GM23338 (cell line): ENCODE measurements at regions not wholly inside any gene's neighbourhood (a gene's known extent, or its start where the extent isn't known, plus 50 kb on each side); places are given as distances from the start of the nearest gene placed in this dataset.

Experiments used
- ATAC-seq: fragments of 200-7000 bp; cut with Tn5 transposase; 3 replicates; pipeline ENCODE4 v1.9.1; 2020
- DNase-seq: peaks from one replicate; pipeline ENCODE4 v3.0.0-alpha.2; 2015; ENCODE audit warnings: low spot score
- H2AFZ ChIP-seq: fragments of 200-600 bp; sonication (generic); 2 replicates; pipeline ENCODE4 v1.8.0; 2016; ENCODE audit warnings: antibody characterized with exemption, mild to moderate bottlenecking, moderate library complexity
- H3F3A ChIP-seq: fragments of 200-600 bp; sonication (generic); replicated peaks from 2 replicates; pipeline ENCODE4 v1.8.0; 2017; ENCODE audit warnings: antibody characterized with exemption, mixed run types, low read depth
- H3K27ac ChIP-seq: fragments of 200-600 bp; sonication (generic); 2 replicates; pipeline ENCODE4 v1.6.1; 2016; ENCODE audit warnings: low read depth
- H3K27me3 ChIP-seq: fragments of 200-600 bp; sonication (generic); 2 replicates; pipeline ENCODE4 v1.8.0; 2016; ENCODE audit warnings: mild to moderate bottlenecking, mixed run types, moderate library complexity; ENCODE audit not compliant: insufficient read depth
- H3K36me3 ChIP-seq: fragments of 200-600 bp; sonication (generic); 2 replicates; pipeline ENCODE4 v1.8.0; 2016; ENCODE audit warnings: mild to moderate bottlenecking; ENCODE audit not compliant: insufficient read depth
- H3K4me1 ChIP-seq: fragments of 200-600 bp; sonication (generic); 2 replicates; pipeline ENCODE4 v1.8.0; 2016; ENCODE audit warnings: mild to moderate bottlenecking, moderate library complexity; ENCODE audit not compliant: insufficient read depth
- H3K4me2 ChIP-seq: fragments of 200-600 bp; sonication (generic); 2 replicates; pipeline ENCODE4 v1.7.1; 2017; ENCODE audit warnings: mixed run types
- H3K4me3 ChIP-seq: fragments of 200-600 bp; sonication (generic); 2 replicates; pipeline ENCODE4 v1.6.1; 2016; ENCODE audit warnings: mixed run types
- H3K79me2 ChIP-seq: fragments of 200-600 bp; sonication (generic); replicated peaks from 2 replicates; pipeline ENCODE4 v1.8.0; 2017; ENCODE audit warnings: mild to moderate bottlenecking; ENCODE audit not compliant: insufficient read depth
- H3K9me2 ChIP-seq: fragments of 200-600 bp; sonication (generic); 2 replicates; pipeline ENCODE4 v1.8.0; 2017; ENCODE audit not compliant: insufficient read depth
- H4K20me1 ChIP-seq: fragments of 200-600 bp; sonication (generic); replicated peaks from 2 replicates; pipeline ENCODE4 v1.8.0; 2017; ENCODE audit warnings: mild to moderate bottlenecking; ENCODE audit not compliant: insufficient read depth
- H3K27ac Mint-ChIP-seq: 2 replicates; pipeline ENCODE4 v1.8.0; 2020; ENCODE audit warnings: inconsistent platforms, mild to moderate bottlenecking, moderate library complexity, mixed read lengths
- H3K27me3 Mint-ChIP-seq: 3 replicates; pipeline ENCODE4 v1.8.0; 2022; ENCODE audit warnings: low read depth, mild to moderate bottlenecking, moderate library complexity, mixed read lengths, inconsistent platforms; ENCODE audit not compliant: insufficient read depth, poor library complexity
- H3K36me3 Mint-ChIP-seq: 3 replicates; pipeline ENCODE4 v1.8.0; 2021; ENCODE audit warnings: low read depth, mild to moderate bottlenecking, inconsistent platforms, moderate library complexity, mixed read lengths
- H3K4me1 Mint-ChIP-seq: 3 replicates; pipeline ENCODE4 v1.8.0; 2020; ENCODE audit warnings: mild to moderate bottlenecking, inconsistent platforms, mixed read lengths
- H3K4me3 Mint-ChIP-seq: 3 replicates; pipeline ENCODE4 v1.8.0; 2021; ENCODE audit warnings: moderate library complexity, mild to moderate bottlenecking, inconsistent platforms, mixed read lengths
- H3K9me3 Mint-ChIP-seq: 3 replicates; pipeline ENCODE4 v1.8.0; 2020; ENCODE audit warnings: moderate library complexity, mild to moderate bottlenecking, inconsistent platforms, mixed read lengths
- CREB1 ChIP-seq: fragments of 250-450 bp; sonication (Bioruptor Pico); IDR thresholded peaks from 2 replicates; pipeline ENCODE4 v1.5.0; 2020; ENCODE audit warnings: low read depth, mild to moderate bottlenecking, moderate library complexity
- EZH2 ChIP-seq: fragments of 200-600 bp; sonication (generic); IDR thresholded peaks from one replicate; pipeline ENCODE4 v1.8.0; 2017; ENCODE audit warnings: antibody characterized with exemption, mild to moderate bottlenecking, low read depth; ENCODE audit not compliant: unreplicated experiment
- EZH2phosphoT487 ChIP-seq: fragments of 200-600 bp; sonication (generic); IDR thresholded peaks from one replicate; pipeline ENCODE4 v1.8.1; 2018; ENCODE audit warnings: antibody characterized with exemption; ENCODE audit not compliant: unreplicated experiment
- JUNB ChIP-seq: IDR thresholded peaks from one replicate; pipeline ENCODE4 v1.6.1; 2016; ENCODE audit warnings: antibody characterized with exemption; ENCODE audit not compliant: unreplicated experiment
- NANOG ChIP-seq: IDR thresholded peaks from 2 replicates; pipeline ENCODE4 v1.6.1; 2016; ENCODE audit warnings: antibody characterized with exemption, borderline replicate concordance
- STAT1 ChIP-seq: IDR thresholded peaks from one replicate; pipeline ENCODE4 v1.6.1; 2016; ENCODE audit warnings: antibody characterized with exemption; ENCODE audit not compliant: unreplicated experiment
- ZNF114 ChIP-seq: fragments of 250-450 bp; sonication (Bioruptor Pico); IDR thresholded peaks from 2 replicates; pipeline ENCODE4 v1.5.0; 2020; ENCODE audit warnings: mild to moderate bottlenecking, moderate library complexity
- TF ChIP-seq, protein P1 (sequence below): IDR thresholded peaks from one replicate; pipeline ENCODE4 v1.6.1; 2018; ENCODE audit warnings: antibody characterized with exemption; ENCODE audit not compliant: unreplicated experiment
- TF ChIP-seq, protein P2 (sequence below): fragments of 250-450 bp; sonication (Bioruptor Pico); IDR thresholded peaks from 2 replicates; pipeline ENCODE4 v1.5.0; 2020; ENCODE audit warnings: mild to moderate bottlenecking, moderate library complexity
- TF ChIP-seq, protein P3 (sequence below), 2 experiments: fragments of 200-600 bp in 1 of 2; sonication (generic) in 1 of 2; conservative IDR thresholded peaks; 2 replicates each; pipeline versions ENCODE4 v1.5.1 to v1.6.1; 2016 to 2017; ENCODE audit warnings: antibody characterized with exemption in 2 of 2, low read depth in 2 of 2, mild to moderate bottlenecking in 2 of 2, moderate library complexity in 1 of 2

DNA sequence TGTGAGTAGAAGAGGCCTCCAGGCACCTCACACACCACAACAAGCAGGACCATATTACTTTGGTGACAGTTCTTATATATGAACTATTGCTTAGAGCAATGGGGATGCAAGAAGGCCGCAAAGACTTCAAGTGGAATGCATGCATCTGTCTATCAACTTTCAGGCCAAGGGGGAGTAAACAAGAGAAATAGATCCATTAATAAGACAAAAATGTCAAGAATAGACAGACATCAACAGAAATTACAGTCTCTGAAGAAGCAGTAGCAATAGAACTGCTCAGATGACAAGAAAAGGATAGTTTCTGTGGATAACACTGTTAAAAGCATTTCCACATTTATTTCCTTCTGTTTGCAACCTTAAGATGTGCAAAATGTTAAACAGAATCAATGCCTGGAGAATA, 1057.7 kb downstream of the UQCRFS1 start (continued):
- TF ChIP-seq, protein P1, sequence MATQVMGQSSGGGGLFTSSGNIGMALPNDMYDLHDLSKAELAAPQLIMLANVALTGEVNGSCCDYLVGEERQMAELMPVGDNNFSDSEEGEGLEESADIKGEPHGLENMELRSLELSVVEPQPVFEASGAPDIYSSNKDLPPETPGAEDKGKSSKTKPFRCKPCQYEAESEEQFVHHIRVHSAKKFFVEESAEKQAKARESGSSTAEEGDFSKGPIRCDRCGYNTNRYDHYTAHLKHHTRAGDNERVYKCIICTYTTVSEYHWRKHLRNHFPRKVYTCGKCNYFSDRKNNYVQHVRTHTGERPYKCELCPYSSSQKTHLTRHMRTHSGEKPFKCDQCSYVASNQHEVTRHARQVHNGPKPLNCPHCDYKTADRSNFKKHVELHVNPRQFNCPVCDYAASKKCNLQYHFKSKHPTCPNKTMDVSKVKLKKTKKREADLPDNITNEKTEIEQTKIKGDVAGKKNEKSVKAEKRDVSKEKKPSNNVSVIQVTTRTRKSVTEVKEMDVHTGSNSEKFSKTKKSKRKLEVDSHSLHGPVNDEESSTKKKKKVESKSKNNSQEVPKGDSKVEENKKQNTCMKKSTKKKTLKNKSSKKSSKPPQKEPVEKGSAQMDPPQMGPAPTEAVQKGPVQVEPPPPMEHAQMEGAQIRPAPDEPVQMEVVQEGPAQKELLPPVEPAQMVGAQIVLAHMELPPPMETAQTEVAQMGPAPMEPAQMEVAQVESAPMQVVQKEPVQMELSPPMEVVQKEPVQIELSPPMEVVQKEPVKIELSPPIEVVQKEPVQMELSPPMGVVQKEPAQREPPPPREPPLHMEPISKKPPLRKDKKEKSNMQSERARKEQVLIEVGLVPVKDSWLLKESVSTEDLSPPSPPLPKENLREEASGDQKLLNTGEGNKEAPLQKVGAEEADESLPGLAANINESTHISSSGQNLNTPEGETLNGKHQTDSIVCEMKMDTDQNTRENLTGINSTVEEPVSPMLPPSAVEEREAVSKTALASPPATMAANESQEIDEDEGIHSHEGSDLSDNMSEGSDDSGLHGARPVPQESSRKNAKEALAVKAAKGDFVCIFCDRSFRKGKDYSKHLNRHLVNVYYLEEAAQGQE: no peak

DNA sequence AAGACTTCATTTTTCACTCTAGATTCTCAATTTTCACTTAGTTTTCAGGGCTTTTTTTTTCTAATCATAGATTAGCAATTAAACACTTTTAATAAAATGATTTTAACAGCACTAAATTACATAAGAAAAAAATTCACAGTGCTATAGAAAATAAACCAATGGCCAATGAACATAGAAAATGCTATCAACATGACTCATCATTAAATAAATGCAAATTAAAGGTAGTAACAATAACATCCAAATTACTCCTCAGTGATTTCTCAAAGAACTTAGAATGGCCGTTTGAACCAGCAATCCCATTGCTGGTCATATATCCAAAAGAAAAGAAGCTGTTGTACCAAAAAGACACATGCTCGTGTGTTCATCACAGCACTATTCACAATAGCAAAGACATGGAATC, 1058.9 kb downstream of the UQCRFS1 start:
- DNase-seq (no peak), ATAC-seq (no peak)
- Histone ChIP-seq H3K4me2 (no peak overlapping the region), H3K79me2 (no peaks in the 10 kb centered on the region), H3K4me1 (no peaks in the 10 kb centered on the region; the same call in 1 of the 2 replicates), H3K4me3 (no peak overlapping the region), H3K9me2 (no peaks in the 10 kb centered on the region), H2AFZ (no peak overlapping the region), H3K36me3 (no peaks in the 10 kb centered on the region), H3K27ac (no peak overlapping the region), H3F3A (no peaks in the 10 kb centered on the region), H3K27me3 (no peaks in the 10 kb centered on the region), H4K20me1 (no peaks in the 10 kb centered on the region)
- no peaks in the 10 kb centered on the region; the same call in 2 of the 3 replicates for H3K36me3 Mint-ChIP-seq
- no peak overlapping the region for H3K4me3 Mint-ChIP-seq
- peaks cover 10% of the 10 kb centered on the region for H3K4me1 Mint-ChIP-seq
- no peaks in the 10 kb centered on the region; the same call in 1 of the 3 replicates for H3K9me3 Mint-ChIP-seq
- H3K27ac Mint-ChIP-seq: no peak overlapping the region
- peaks cover 3% of the 10 kb centered on the region for H3K27me3 Mint-ChIP-seq
- TF ChIP-seq ZNF114: no peak
- TF ChIP-seq JUNB: no peak
- TF ChIP-seq, protein P2, sequence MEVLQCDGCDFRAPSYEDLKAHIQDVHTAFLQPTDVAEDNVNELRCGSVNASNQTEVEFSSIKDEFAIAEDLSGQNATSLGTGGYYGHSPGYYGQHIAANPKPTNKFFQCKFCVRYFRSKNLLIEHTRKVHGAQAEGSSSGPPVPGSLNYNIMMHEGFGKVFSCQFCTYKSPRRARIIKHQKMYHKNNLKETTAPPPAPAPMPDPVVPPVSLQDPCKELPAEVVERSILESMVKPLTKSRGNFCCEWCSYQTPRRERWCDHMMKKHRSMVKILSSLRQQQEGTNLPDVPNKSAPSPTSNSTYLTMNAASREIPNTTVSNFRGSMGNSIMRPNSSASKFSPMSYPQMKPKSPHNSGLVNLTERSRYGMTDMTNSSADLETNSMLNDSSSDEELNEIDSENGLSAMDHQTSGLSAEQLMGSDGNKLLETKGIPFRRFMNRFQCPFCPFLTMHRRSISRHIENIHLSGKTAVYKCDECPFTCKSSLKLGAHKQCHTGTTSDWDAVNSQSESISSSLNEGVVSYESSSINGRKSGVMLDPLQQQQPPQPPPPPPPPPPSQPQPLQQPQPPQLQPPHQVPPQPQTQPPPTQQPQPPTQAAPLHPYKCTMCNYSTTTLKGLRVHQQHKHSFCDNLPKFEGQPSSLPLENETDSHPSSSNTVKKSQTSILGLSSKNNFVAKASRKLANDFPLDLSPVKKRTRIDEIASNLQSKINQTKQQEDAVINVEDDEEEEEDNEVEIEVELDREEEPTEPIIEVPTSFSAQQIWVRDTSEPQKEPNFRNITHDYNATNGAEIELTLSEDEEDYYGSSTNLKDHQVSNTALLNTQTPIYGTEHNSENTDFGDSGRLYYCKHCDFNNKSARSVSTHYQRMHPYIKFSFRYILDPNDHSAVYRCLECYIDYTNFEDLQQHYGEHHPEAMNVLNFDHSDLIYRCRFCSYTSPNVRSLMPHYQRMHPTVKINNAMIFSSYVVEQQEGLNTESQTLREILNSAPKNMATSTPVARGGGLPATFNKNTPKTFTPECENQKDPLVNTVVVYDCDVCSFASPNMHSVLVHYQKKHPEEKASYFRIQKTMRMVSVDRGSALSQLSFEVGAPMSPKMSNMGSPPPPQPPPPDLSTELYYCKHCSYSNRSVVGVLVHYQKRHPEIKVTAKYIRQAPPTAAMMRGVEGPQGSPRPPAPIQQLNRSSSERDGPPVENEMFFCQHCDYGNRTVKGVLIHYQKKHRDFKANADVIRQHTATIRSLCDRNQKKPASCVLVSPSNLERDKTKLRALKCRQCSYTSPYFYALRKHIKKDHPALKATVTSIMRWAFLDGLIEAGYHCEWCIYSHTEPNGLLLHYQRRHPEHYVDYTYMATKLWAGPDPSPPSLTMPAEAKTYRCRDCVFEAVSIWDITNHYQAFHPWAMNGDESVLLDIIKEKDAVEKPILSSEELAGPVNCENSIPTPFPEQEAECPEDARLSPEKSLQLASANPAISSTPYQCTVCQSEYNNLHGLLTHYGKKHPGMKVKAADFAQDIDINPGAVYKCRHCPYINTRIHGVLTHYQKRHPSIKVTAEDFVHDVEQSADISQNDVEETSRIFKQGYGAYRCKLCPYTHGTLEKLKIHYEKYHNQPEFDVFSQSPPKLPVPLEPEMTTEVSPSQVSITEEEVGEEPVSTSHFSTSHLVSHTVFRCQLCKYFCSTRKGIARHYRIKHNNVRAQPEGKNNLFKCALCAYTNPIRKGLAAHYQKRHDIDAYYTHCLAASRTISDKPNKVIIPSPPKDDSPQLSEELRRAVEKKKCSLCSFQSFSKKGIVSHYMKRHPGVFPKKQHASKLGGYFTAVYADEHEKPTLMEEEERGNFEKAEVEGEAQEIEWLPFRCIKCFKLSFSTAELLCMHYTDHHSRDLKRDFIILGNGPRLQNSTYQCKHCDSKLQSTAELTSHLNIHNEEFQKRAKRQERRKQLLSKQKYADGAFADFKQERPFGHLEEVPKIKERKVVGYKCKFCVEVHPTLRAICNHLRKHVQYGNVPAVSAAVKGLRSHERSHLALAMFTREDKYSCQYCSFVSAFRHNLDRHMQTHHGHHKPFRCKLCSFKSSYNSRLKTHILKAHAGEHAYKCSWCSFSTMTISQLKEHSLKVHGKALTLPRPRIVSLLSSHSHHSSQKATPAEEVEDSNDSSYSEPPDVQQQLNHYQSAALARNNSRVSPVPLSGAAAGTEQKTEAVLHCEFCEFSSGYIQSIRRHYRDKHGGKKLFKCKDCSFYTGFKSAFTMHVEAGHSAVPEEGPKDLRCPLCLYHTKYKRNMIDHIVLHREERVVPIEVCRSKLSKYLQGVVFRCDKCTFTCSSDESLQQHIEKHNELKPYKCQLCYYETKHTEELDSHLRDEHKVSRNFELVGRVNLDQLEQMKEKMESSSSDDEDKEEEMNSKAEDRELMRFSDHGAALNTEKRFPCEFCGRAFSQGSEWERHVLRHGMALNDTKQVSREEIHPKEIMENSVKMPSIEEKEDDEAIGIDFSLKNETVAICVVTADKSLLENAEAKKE (CRISPR knock-in tag): no peak
- TF ChIP-seq, protein P3, sequence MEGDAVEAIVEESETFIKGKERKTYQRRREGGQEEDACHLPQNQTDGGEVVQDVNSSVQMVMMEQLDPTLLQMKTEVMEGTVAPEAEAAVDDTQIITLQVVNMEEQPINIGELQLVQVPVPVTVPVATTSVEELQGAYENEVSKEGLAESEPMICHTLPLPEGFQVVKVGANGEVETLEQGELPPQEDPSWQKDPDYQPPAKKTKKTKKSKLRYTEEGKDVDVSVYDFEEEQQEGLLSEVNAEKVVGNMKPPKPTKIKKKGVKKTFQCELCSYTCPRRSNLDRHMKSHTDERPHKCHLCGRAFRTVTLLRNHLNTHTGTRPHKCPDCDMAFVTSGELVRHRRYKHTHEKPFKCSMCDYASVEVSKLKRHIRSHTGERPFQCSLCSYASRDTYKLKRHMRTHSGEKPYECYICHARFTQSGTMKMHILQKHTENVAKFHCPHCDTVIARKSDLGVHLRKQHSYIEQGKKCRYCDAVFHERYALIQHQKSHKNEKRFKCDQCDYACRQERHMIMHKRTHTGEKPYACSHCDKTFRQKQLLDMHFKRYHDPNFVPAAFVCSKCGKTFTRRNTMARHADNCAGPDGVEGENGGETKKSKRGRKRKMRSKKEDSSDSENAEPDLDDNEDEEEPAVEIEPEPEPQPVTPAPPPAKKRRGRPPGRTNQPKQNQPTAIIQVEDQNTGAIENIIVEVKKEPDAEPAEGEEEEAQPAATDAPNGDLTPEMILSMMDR (conservative IDR thresholded peaks at IDR 0.05; ENCODE audit: low read depth in 2 of 2): no peak
- TF ChIP-seq NANOG: no peak
- TF ChIP-seq STAT1: no peak
- TF ChIP-seq, protein P1: no peak
- TF ChIP-seq EZH2: no peak
- TF ChIP-seq EZH2phosphoT487: no peak
- TF ChIP-seq CREB1 (CRISPR knock-in tag): no peak
